ENCODE measurements at regions not wholly inside any gene's neighbourhood (a gene's known extent, or its start where the extent isn't known, plus 50 kb on each side); places are given as distances from the start of the nearest gene placed in this dataset.

- in situ Hi-C loops (cut with HindIII; ENCODE audit: low sequenced_read_pairs), result no loop called here
- TF ChIP-seq, protein P1, sequence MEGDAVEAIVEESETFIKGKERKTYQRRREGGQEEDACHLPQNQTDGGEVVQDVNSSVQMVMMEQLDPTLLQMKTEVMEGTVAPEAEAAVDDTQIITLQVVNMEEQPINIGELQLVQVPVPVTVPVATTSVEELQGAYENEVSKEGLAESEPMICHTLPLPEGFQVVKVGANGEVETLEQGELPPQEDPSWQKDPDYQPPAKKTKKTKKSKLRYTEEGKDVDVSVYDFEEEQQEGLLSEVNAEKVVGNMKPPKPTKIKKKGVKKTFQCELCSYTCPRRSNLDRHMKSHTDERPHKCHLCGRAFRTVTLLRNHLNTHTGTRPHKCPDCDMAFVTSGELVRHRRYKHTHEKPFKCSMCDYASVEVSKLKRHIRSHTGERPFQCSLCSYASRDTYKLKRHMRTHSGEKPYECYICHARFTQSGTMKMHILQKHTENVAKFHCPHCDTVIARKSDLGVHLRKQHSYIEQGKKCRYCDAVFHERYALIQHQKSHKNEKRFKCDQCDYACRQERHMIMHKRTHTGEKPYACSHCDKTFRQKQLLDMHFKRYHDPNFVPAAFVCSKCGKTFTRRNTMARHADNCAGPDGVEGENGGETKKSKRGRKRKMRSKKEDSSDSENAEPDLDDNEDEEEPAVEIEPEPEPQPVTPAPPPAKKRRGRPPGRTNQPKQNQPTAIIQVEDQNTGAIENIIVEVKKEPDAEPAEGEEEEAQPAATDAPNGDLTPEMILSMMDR (IDR thresholded peaks at IDR 0.05; ENCODE audit: low read depth, low read length, missing control alignments), result no peak
- H3K4me3 ChIP-seq (ENCODE audit: low read depth, low read length), result no peak overlapping the region
- no peak for DNase-seq (ENCODE audit: low read depth)
Measured at GRCh38 chr2:45134014-45134413, 124.8 kb upstream of the SIX2 start.

DNA sequence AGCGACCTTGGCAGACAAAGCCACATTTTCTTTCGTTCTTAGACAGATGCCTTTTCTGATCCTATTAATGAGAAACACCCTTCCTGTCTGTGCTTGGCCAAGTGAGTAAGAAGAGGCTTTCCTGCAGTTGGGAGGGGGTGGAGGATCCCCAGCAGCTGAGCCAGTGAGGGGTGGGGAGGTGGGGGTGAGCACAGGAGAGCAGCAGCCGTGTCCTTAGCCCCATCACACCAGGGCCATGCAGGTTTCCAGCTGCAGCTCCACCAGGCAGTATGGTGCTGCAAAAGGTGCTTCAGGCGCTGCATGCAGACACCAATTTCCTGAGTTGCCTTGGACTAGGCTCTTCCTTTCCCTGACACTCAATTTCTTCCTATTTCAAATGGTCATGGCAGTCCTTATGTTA, 123.3 kb upstream of the SIX2 start:
- in situ Hi-C loops (cut with HindIII; ENCODE audit: low sequenced_read_pairs), result no loop called here
- H3K4me3 ChIP-seq (ENCODE audit: low read depth, low read length), result no peak overlapping the region
- TF ChIP-seq, protein P1 (IDR thresholded peaks at IDR 0.05; ENCODE audit: low read depth, low read length, missing control alignments), result no peak
- no peak for DNase-seq (ENCODE audit: low read depth)

DNA sequence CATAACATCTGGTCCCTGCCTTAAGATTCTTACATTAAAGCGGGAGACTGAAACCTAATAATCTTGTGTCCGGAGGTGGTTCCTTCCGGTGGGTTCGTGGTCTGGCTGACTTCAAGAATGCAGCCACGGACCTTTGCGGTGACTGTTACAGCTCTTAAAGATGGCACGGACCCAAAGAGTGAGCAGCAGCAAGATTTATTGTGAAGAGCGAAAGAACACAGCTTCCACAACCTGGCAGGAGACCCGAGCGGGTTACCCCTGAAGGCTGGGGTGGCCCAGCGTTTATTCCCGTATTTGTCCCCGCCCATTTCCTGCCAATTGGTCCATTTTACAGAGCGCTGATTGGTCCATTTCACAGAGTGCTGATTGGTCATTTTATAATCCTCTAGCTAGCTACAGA, 122.3 kb upstream of the SIX2 start:
- TF ChIP-seq, protein P1 (IDR thresholded peaks at IDR 0.05; ENCODE audit: low read depth, low read length, missing control alignments), result no peak
- no peak overlapping the region for H3K4me3 ChIP-seq (ENCODE audit: low read depth, low read length)
- peak; percentile 81 for DNase-seq (ENCODE audit: low read depth)
- in situ Hi-C loops (cut with HindIII; ENCODE audit: low sequenced_read_pairs), result no loop called here

DNA sequence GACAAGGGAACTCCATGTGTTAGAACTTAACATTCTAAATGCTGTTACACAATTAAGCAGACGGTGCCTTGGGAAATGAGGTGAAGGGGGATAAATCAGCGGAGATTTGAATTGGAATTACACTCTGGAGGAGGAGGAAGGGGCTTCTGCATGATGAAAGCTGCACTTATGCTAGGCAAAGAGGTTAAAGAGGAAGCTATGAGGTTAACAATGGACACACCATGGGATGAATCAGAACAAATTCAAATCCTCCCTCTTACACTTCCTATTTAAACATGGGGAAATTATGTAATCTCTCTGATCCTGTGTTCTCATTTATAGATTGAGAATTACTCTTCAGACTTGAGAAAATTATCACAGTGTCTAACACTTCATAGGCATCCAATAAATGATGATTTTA, 121.5 kb upstream of the SIX2 start:
- H3K4me3 ChIP-seq (ENCODE audit: low read depth, low read length), result no peak overlapping the region
- TF ChIP-seq, protein P1 (IDR thresholded peaks at IDR 0.05; ENCODE audit: low read depth, low read length, missing control alignments), result no peak
- in situ Hi-C loops (cut with HindIII; ENCODE audit: low sequenced_read_pairs), result no loop called here
- DNase-seq (ENCODE audit: low read depth), result no peak

GRCh38 chr2:45128580-45128997, 119.3 kb upstream of the SIX2 start:
- peak; percentile 80 for DNase-seq (ENCODE audit: low read depth)
- H3K4me3 ChIP-seq (ENCODE audit: low read depth, low read length), result no peak overlapping the region
- in situ Hi-C loops (cut with HindIII; ENCODE audit: low sequenced_read_pairs), result no loop called here
- TF ChIP-seq, protein P1 (IDR thresholded peaks at IDR 0.05; ENCODE audit: low read depth, low read length, missing control alignments), result no peak

- H3K4me3 ChIP-seq (ENCODE audit: low read depth, low read length), result no peak overlapping the region
- DNase-seq (ENCODE audit: low read depth), result no peak
- in situ Hi-C loops (cut with HindIII; ENCODE audit: low sequenced_read_pairs), result no loop called here
- TF ChIP-seq, protein P1 (IDR thresholded peaks at IDR 0.05; ENCODE audit: low read depth, low read length, missing control alignments), result no peak
Measured at GRCh38 chr2:45127891-45128290, 118.6 kb upstream of the SIX2 start.

GRCh38 chr2:45127321-45127720, 118.1 kb upstream of the SIX2 start:
- no peak overlapping the region for H3K4me3 ChIP-seq (ENCODE audit: low read depth, low read length)
- DNase-seq (ENCODE audit: low read depth), result no peak
- TF ChIP-seq, protein P1 (IDR thresholded peaks at IDR 0.05; ENCODE audit: low read depth, low read length, missing control alignments), result no peak
- in situ Hi-C loops (cut with HindIII; ENCODE audit: low sequenced_read_pairs), result no loop called here
